OCI-LY1 (cell line): ENCODE measurements at regions not wholly inside any gene's neighbourhood (a gene's known extent, or its start where the extent isn't known, plus 50 kb on each side); places are given as distances from the start of the nearest gene placed in this dataset.
"Not testable (repeated sequence)": the region's sequence is repeated elsewhere in the genome, so short reads cannot be mapped to it uniquely, and the experiment has no call there.

Experiments used
- H2AFZ ChIP-seq: fragments of 200-600 bp; sonication (generic), shearing (Covaris generic); 2 replicates; pipeline ENCODE4 v1.6.0; 2014; ENCODE audit warnings: antibody characterized with exemption, mild to moderate bottlenecking, low read length
- H3F3A ChIP-seq: fragments of 200-600 bp; sonication (generic), shearing (Covaris generic); 2 replicates; pipeline ENCODE4 v1.6.0; 2014; ENCODE audit warnings: mild to moderate bottlenecking, antibody characterized with exemption, low read length, moderate library complexity; ENCODE audit not compliant: insufficient read depth
- H3K27ac ChIP-seq: fragments of 200-600 bp; sonication (generic); 2 replicates; pipeline ENCODE4 v1.5.1; 2014; ENCODE audit warnings: low read length, mixed run types, mild to moderate bottlenecking, low read depth; ENCODE audit not compliant: poor library complexity, severe bottlenecking
- H3K27me3 ChIP-seq: fragments of 200-600 bp; sonication (generic); 2 replicates; pipeline ENCODE4 v1.6.0; 2014; ENCODE audit warnings: antibody characterized with exemption, mild to moderate bottlenecking, low read length, moderate library complexity; ENCODE audit not compliant: insufficient read depth
- H3K36me3 ChIP-seq: fragments of 200-600 bp; sonication (generic); 2 replicates; pipeline ENCODE4 v1.6.1; 2014; ENCODE audit warnings: mild to moderate bottlenecking, antibody characterized with exemption, low read length, moderate library complexity, mixed read lengths; ENCODE audit not compliant: insufficient read depth
- H3K4me1 ChIP-seq: fragments of 200-600 bp; sonication (generic); 2 replicates; pipeline ENCODE4 v1.5.1; 2014; ENCODE audit warnings: mild to moderate bottlenecking, low read length, moderate library complexity; ENCODE audit not compliant: insufficient read depth, severe bottlenecking
- H3K4me2 ChIP-seq: fragments of 200-600 bp; sonication (generic), shearing (Covaris generic); 2 replicates; pipeline ENCODE4 v1.6.1; 2014; ENCODE audit warnings: low read length
- H3K4me3 ChIP-seq: fragments of 200-600 bp; sonication (generic); 2 replicates; pipeline ENCODE4 v1.5.1; 2014; ENCODE audit warnings: low read length, low read depth, mild to moderate bottlenecking, mixed read lengths; ENCODE audit not compliant: poor library complexity, severe bottlenecking
- H3K79me2 ChIP-seq: fragments of 200-600 bp; shearing (Covaris generic); 2 replicates; pipeline ENCODE4 v1.6.1; 2016; ENCODE audit warnings: mixed run types, low read length, mixed read lengths; ENCODE audit not compliant: insufficient read depth
- H3K9ac ChIP-seq: fragments of 200-600 bp; sonication (generic), shearing (Covaris generic); 2 replicates; pipeline ENCODE4 v1.6.1; 2014; ENCODE audit warnings: mild to moderate bottlenecking, low read length, mixed read lengths
- H3K9me2 ChIP-seq: fragments of 200-600 bp; sonication (generic), shearing (Covaris generic); 2 replicates; pipeline ENCODE4 v1.6.1; 2014; ENCODE audit warnings: low read depth, mild to moderate bottlenecking, low read length, mixed read lengths
- H3K9me3 ChIP-seq: fragments of 200-600 bp; shearing (Covaris generic); 2 replicates; pipeline ENCODE4 v1.6.1; 2014; ENCODE audit warnings: low read length, mixed read lengths
- H4K20me1 ChIP-seq: fragments of 200-600 bp; sonication (generic), shearing (Covaris generic); 2 replicates; pipeline ENCODE4 v1.6.0; 2016; ENCODE audit warnings: mild to moderate bottlenecking, low read length; ENCODE audit not compliant: insufficient read depth
- CTCF ChIP-seq: fragments of 200-600 bp; sonication (generic), shearing (Covaris generic); IDR thresholded peaks from 2 replicates; pipeline ENCODE4 v1.5.1; 2017; ENCODE audit warnings: mild to moderate bottlenecking, antibody characterized with exemption, low read length, moderate library complexity, mixed read lengths
- EZH2 ChIP-seq: fragments of 200-600 bp; sonication (generic), shearing (Covaris generic); IDR thresholded peaks from 2 replicates; pipeline ENCODE4 v1.8.0; 2017; ENCODE audit warnings: borderline replicate concordance, mixed run types, mild to moderate bottlenecking, antibody characterized with exemption, low read length, moderate library complexity, mixed read lengths

GRCh38 chr2:180692322-180692721 lies 288.1 kb upstream of the UBE2E3 start:
- no peaks in the 10 kb centered on the region for H4K20me1 ChIP-seq

GRCh38 chr2:180691855-180692223 lies 288.6 kb upstream of the UBE2E3 start:
- H3K79me2 ChIP-seq, H3K4me3 ChIP-seq, H3K36me3 ChIP-seq, H2AFZ ChIP-seq, H3K9ac ChIP-seq, H3K27ac ChIP-seq, H3K9me3 ChIP-seq, H3K27me3 ChIP-seq, H3K4me1 ChIP-seq, H4K20me1 ChIP-seq, H3K9me2 ChIP-seq, H3F3A ChIP-seq, H3K4me2 ChIP-seq: not testable (repeated sequence)

More at GRCh38 chr2:180692322-180692721, 288.1 kb upstream of the UBE2E3 start:
- no peak overlapping the region for H3K27ac ChIP-seq
- no peak overlapping the region for H3K9ac ChIP-seq
- no peaks in the 10 kb centered on the region for H3K79me2 ChIP-seq
- H3K27me3 ChIP-seq, result no peaks in the 10 kb centered on the region
- H3K4me3 ChIP-seq, result no peak overlapping the region
- H3K4me2 ChIP-seq, result no peak overlapping the region
- no peaks in the 10 kb centered on the region for H3K9me2 ChIP-seq
- H3K9me3 ChIP-seq, result no peaks in the 10 kb centered on the region
- no peaks in the 10 kb centered on the region for H3F3A ChIP-seq
- TF ChIP-seq CTCF, result no peak
- no peak for TF ChIP-seq EZH2
- no peak overlapping the region for H2AFZ ChIP-seq
- no peaks in the 10 kb centered on the region for H3K36me3 ChIP-seq
- no peaks in the 10 kb centered on the region for H3K4me1 ChIP-seq

GRCh38 chr2:180691186-180691854 lies 289.1 kb upstream of the UBE2E3 start:
- not testable (repeated sequence) for H3F3A ChIP-seq, H3K4me3 ChIP-seq, H3K79me2 ChIP-seq, H3K36me3 ChIP-seq, H3K9me2 ChIP-seq, H3K4me2 ChIP-seq, H2AFZ ChIP-seq, H3K27me3 ChIP-seq, H3K9me3 ChIP-seq, H3K4me1 ChIP-seq, H4K20me1 ChIP-seq, H3K27ac ChIP-seq, H3K9ac ChIP-seq

- Histone ChIP-seq H4K20me1 (no peaks in the 10 kb centered on the region), H3K9me3 (no peaks in the 10 kb centered on the region), H3K4me2 (no peak overlapping the region), H3F3A (no peaks in the 10 kb centered on the region), H3K4me3 (no peak overlapping the region), H3K9me2 (no peaks in the 10 kb centered on the region), H3K27ac (no peak overlapping the region), H2AFZ (no peak overlapping the region), H3K79me2 (no peaks in the 10 kb centered on the region), H3K4me1 (no peaks in the 10 kb centered on the region), H3K27me3 (no peaks in the 10 kb centered on the region), H3K36me3 (no peaks in the 10 kb centered on the region), H3K9ac (no peak overlapping the region)
- TF ChIP-seq EZH2, result no peak
- TF ChIP-seq CTCF, result no peak
Measured at GRCh38 chr2:180690611-180691010, 289.8 kb upstream of the UBE2E3 start.
